ENCODE measurements at regions not wholly inside any gene's neighbourhood (a gene's known extent, or its start where the extent isn't known, plus 50 kb on each side); places are given as distances from the start of the nearest gene placed in this dataset.
A peak's percentile ranks its signal among the peaks of the same experiment; 100 is the strongest.

DNA sequence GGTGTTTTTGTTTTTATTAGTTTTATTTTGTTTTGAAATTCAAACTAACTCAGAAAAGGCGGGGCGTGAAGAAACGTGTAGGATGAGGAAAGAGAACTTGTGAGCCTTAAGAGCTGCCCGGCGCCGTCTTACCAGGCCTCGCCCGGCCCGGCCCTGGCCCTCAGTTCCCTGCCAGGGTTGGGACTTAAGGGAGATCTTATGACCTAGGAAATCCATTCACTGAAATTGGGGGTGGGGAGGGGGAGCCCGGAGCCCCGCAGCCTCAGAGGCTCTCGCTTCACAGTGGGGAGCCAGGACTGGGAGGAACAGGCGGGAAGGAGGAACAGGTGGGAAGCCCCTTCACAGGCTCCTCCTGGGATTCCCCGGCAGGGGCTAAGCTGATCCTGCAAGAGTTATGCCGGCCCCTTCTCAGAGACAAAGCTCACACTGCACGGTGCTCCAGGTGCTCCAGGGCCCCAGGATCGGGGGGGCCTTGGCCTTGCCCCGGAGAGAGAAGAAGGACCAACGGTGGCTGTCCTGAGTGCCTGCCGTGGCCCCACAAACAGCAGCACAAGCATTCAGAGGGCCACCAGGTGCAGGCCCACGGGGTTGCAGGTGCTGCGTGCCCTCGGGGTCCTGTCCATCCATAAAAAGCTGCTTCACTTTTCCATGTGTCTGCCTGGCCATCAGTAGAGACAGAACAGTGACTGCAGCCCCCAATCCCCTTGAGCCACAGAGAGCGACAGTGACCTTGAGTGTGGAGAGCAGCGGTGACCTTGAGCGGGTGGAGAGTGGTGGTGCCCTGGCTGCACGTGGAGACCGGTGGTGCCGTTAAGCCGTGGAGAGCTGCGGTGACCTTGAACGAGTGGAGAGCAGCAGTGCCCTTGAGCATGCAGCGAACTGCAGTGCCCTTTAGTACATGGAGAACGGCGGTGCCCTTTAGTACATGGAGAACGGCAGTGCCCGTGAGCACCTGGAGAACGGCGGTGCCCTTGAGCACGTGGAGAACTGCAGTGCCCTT is 152.7 kb downstream of the DLL1 start:
- no peak for DNase-seq (ENCODE audit: low read depth)
- H3K4me3 ChIP-seq (ENCODE audit: low read depth, low read length) = no peak overlapping the region
- TF ChIP-seq POLR2A (IDR thresholded peaks at IDR 0.05; ENCODE audit: extremely low read depth, insufficient read length) (no peak), MYC (IDR thresholded peaks at IDR 0.05; ENCODE audit: low read depth, low read length) (no peak)
- TF ChIP-seq, protein P1, sequence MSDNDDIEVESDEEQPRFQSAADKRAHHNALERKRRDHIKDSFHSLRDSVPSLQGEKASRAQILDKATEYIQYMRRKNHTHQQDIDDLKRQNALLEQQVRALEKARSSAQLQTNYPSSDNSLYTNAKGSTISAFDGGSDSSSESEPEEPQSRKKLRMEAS (IDR thresholded peaks at IDR 0.05; ENCODE audit: low read depth, low read length) = no peak
- TF ChIP-seq, protein P2, sequence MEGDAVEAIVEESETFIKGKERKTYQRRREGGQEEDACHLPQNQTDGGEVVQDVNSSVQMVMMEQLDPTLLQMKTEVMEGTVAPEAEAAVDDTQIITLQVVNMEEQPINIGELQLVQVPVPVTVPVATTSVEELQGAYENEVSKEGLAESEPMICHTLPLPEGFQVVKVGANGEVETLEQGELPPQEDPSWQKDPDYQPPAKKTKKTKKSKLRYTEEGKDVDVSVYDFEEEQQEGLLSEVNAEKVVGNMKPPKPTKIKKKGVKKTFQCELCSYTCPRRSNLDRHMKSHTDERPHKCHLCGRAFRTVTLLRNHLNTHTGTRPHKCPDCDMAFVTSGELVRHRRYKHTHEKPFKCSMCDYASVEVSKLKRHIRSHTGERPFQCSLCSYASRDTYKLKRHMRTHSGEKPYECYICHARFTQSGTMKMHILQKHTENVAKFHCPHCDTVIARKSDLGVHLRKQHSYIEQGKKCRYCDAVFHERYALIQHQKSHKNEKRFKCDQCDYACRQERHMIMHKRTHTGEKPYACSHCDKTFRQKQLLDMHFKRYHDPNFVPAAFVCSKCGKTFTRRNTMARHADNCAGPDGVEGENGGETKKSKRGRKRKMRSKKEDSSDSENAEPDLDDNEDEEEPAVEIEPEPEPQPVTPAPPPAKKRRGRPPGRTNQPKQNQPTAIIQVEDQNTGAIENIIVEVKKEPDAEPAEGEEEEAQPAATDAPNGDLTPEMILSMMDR (IDR thresholded peaks at IDR 0.05; ENCODE audit: low read depth, low read length) = no peak

DNA sequence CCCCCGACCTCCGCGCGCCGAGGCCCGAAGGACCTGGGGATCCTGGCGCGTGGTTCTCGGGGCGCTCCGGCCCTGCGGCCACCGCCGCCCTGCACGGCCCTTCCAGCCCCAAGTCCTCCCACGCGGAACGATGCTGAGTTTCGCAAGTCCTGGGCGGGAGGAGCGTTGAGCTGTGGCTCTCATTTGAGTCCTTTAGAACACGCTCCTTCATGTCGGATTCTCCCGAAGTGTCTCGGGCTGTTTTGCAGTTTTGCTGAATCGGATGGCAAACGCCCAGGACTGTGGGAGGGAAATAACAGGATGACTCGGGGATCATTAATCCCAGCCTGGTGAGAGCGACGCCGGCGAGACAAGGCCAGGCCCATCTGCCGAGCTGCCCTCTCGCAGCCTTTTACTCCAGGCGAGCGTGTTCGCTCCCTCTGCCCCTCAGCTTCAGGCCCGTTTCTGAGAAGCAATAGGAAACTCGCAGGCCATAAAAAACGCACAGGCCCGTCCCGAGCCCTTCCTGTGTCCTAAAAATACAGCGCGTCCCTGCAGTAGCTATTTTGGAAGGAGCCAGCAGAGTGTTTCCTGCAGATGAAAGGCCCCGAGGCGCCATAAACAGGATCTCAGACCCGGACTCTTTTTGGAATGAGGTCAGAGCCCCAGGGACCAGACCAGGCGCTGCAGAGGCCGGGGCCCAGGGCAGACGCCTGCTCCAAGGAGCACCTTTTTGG is 153.5 kb downstream of the DLL1 start:
- TF ChIP-seq, protein P1 (IDR thresholded peaks at IDR 0.05; ENCODE audit: low read depth, low read length) = no peak
- TF ChIP-seq POLR2A (IDR thresholded peaks at IDR 0.05; ENCODE audit: extremely low read depth, insufficient read length) = no peak

DNA sequence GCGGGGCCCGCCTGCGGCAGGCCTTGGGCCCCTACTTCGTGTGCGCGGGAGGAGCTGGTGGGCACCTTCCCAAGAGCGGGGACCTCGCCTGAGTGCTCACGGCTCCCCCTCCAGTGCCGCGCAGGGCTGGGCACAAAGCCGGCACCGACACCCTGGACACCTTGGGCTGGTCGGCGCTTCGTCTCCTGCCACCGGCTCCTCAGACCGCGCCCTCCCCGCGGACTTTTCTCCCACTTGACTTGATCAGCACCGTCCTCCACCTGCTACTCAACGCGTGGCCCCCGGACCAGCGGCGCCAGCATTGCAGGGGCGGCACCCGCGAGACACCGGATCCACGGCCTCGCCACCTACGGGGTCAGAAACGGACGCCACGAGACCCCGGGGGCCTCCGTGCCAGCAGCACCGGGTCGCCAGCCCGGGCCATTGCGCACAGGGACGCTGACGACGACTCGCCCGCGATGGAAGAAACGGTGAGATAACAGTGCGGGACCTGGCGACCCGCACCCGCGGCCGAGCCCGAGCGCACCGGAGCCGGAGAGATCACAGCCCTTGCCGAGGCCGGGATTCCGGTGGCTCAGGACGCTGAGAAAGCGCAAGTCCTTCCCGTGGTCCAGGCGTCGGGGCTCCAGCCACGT is 154.2 kb downstream of the DLL1 start:
- DNase-seq (ENCODE audit: low read depth) = no peak
- no peak overlapping the region for H3K4me3 ChIP-seq (ENCODE audit: low read depth, low read length)
- TF ChIP-seq MYC (IDR thresholded peaks at IDR 0.05; ENCODE audit: low read depth, low read length) = no peak
- TF ChIP-seq POLR2A (IDR thresholded peaks at IDR 0.05; ENCODE audit: extremely low read depth, insufficient read length) = no peak
- TF ChIP-seq, protein P1 (IDR thresholded peaks at IDR 0.05; ENCODE audit: low read depth, low read length) = no peak
- TF ChIP-seq, protein P2 (IDR thresholded peaks at IDR 0.05; ENCODE audit: low read depth, low read length) = no peak

More for the DNA sequence above, 153.5 kb downstream of the DLL1 start:
- DNase-seq (ENCODE audit: low read depth) = no peak
- no peak overlapping the region for H3K4me3 ChIP-seq (ENCODE audit: low read depth, low read length)

DNA sequence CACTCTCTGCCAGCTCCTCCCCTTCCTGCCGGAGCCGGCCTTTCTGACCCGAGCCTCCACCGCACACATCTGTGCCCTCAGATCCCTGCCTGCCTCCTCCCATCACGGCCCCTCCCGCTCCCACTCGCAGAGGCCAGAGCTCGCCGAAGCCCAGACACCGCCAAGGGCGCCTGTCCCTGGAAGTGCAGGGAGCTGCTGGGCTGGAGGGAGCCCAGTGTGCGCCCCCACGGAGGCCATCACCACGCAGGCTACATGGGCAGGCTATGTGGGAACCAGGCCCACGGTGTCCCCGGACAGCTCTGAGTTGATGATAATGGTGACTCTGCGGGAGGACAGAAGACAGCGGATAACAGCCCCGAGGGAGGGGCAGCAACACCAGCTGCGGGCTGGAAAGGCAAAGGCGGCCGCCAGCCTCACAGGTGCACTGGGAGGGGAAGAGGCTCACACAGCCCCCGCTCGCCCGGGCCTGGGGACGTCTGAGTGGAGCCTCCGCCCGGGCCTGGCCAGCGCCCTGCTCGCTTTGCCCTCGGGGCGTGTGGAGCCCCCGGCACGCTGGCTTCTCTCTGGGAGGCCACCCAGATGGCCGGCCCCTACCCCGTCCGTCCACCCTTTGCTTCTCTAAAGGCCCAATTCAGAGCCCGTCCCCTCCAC is 154.9 kb downstream of the DLL1 start:
- DNase-seq (ENCODE audit: low read depth) = peak; percentile 79
- H3K4me3 ChIP-seq (ENCODE audit: low read depth, low read length) = no peak overlapping the region
- TF ChIP-seq, protein P1 (IDR thresholded peaks at IDR 0.05; ENCODE audit: low read depth, low read length) = no peak
- TF ChIP-seq, protein P2 (IDR thresholded peaks at IDR 0.05; ENCODE audit: low read depth, low read length) = no peak
- TF ChIP-seq POLR2A (IDR thresholded peaks at IDR 0.05; ENCODE audit: extremely low read depth, insufficient read length) = no peak
- no peak for TF ChIP-seq MYC (IDR thresholded peaks at IDR 0.05; ENCODE audit: low read depth, low read length)

DNA sequence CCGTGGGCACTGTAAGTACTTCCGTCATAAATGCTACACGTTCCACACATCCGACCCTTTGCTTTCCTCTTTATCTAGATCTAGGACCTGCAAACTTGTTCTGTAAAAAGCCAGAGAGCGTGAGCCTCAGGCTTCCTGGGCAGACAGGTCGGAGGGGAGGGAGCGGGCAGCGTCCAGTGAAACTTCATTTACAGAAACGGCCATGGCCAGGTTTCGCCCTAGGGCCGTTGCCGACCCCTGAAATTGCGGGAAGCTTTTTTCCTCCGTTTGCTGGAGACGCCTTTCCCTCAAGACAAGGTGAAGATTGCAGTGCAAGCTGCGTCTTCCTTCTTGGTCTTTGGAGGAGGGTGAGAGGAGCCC is 155.4 kb downstream of the DLL1 start:
- DNase-seq (ENCODE audit: low read depth) = no peak
- peak overlapping the region; percentile 21 for H3K4me3 ChIP-seq (ENCODE audit: low read depth, low read length)
- TF ChIP-seq, protein P2 (IDR thresholded peaks at IDR 0.05; ENCODE audit: low read depth, low read length) = no peak
- TF ChIP-seq MYC (IDR thresholded peaks at IDR 0.05; ENCODE audit: low read depth, low read length) = no peak
